Gastroesophageal sphincter (tissue), 4 donors: ENCODE measurements at regions not wholly inside any gene's neighbourhood (a gene's known extent, or its start where the extent isn't known, plus 50 kb on each side); places are given as distances from the start of the nearest gene placed in this dataset.

Source experiments
- ATAC-seq: fragments of 150-250 bp; one replicate; pipeline ENCODE4 v1.9.1; 2016; ENCODE audit warnings: mild to moderate bottlenecking, moderate library complexity
- H3K27ac ChIP-seq, 4 donors: fragments of 200-600 bp; sonication (generic) in 3 of 4; 1 replicate in 3 of 4; 2 replicates in 1 of 4; pipeline ENCODE4 v1.5.1; 2016 to 2019
- H3K27me3 ChIP-seq: fragments of 200-600 bp; sonication (generic); one replicate; pipeline ENCODE4 v1.5.1; 2019
- H3K36me3 ChIP-seq, 2 donors: fragments of 200-600 bp; sonication (generic); one replicate each; pipeline ENCODE4 v1.5.1; 2019; ENCODE audit warnings: control low read depth in 1 of 2
- H3K4me1 ChIP-seq, 3 donors: fragments of 200-600 bp; sonication (generic); 1 replicate in 2 of 3; 2 replicates in 1 of 3; pipeline ENCODE4 v1.5.1; 2016 to 2019; ENCODE audit warnings: control low read depth in 2 of 3
- H3K4me3 ChIP-seq, 2 donors: fragments of 200-600 bp; sonication (generic); one replicate each; pipeline ENCODE4 v1.5.1; 2019; ENCODE audit warnings: mild to moderate bottlenecking in 1 of 2, moderate library complexity in 1 of 2
- H3K9me3 ChIP-seq, 3 donors: fragments of 200-600 bp; sonication (generic); one replicate each; pipeline ENCODE4 v1.5.1; 2017 to 2019; ENCODE audit warnings: control low read depth in 2 of 3
- EP300 ChIP-seq: sonication (generic); formaldehyde crosslinking; IDR thresholded peaks from one replicate; pipeline ENCODE4 v1.6.1; 2017; ENCODE audit warnings: antibody characterized with exemption, mild to moderate bottlenecking
- POLR2A ChIP-seq, 2 donors: fragments of 450-650 bp; IDR thresholded peaks; one replicate each; pipeline ENCODE4 v1.6.1; 2017; ENCODE audit warnings: antibody characterized with exemption in 2 of 2, mild to moderate bottlenecking in 2 of 2, moderate library complexity in 1 of 2
- POLR2AphosphoS5 ChIP-seq: sonication (generic); formaldehyde crosslinking; IDR thresholded peaks from one replicate; pipeline ENCODE4 v1.6.1; 2017; ENCODE audit warnings: antibody characterized with exemption
- WGBS, 2 donors: methylation state at CpG; one replicate each; pipeline ENCODE4 v1.1.5; 2018; ENCODE audit warnings: low coverage in 1 of 2; 5-methylcytosine and 5-hydroxymethylcytosine counted together
- TF ChIP-seq, protein P1 (sequence below), 4 experiments: fragments of 200-600 bp in 2 of 4; fragments of 450-650 bp in 2 of 4; sonication (generic) in 1 of 4; IDR thresholded peaks; one replicate each; pipeline ENCODE4 v1.5.1; 2017 to 2019; ENCODE audit warnings: antibody characterized with exemption in 4 of 4, mild to moderate bottlenecking in 2 of 4, moderate library complexity in 2 of 4

GRCh38 chrY:19134426-19134825 is 360.9 kb upstream of the HSFY2 start:
- H3K27me3 ChIP-seq, result no peaks in the 10 kb centered on the region
- TF ChIP-seq EP300 (no peak), POLR2AphosphoS5 (no peak), POLR2A (IDR thresholded peaks at IDR 0.05) (no peak)
- TF ChIP-seq, protein P1, sequence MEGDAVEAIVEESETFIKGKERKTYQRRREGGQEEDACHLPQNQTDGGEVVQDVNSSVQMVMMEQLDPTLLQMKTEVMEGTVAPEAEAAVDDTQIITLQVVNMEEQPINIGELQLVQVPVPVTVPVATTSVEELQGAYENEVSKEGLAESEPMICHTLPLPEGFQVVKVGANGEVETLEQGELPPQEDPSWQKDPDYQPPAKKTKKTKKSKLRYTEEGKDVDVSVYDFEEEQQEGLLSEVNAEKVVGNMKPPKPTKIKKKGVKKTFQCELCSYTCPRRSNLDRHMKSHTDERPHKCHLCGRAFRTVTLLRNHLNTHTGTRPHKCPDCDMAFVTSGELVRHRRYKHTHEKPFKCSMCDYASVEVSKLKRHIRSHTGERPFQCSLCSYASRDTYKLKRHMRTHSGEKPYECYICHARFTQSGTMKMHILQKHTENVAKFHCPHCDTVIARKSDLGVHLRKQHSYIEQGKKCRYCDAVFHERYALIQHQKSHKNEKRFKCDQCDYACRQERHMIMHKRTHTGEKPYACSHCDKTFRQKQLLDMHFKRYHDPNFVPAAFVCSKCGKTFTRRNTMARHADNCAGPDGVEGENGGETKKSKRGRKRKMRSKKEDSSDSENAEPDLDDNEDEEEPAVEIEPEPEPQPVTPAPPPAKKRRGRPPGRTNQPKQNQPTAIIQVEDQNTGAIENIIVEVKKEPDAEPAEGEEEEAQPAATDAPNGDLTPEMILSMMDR (IDR thresholded peaks at IDR 0.05), result no peak
- no peaks in the 10 kb centered on the region for H3K9me3 ChIP-seq
- no peaks in the 10 kb centered on the region for H3K4me1 ChIP-seq
- no peak overlapping the region for H3K4me3 ChIP-seq
- H3K36me3 ChIP-seq, result no peaks in the 10 kb centered on the region
- ATAC-seq, result no peak
- no CpG with 5 or more reads among the region's 2 CpGs for WGBS, 2 donors
- no peak overlapping the region for H3K27ac ChIP-seq

GRCh38 chrY:19130569-19131358 is 357.2 kb upstream of the HSFY2 start:
- no peak for ATAC-seq
- Histone ChIP-seq H3K4me1 (no peaks in the 10 kb centered on the region), H3K27me3 (no peaks in the 10 kb centered on the region), H3K27ac (no peak overlapping the region), H3K4me3 (no peak overlapping the region), H3K9me3 (no peaks in the 10 kb centered on the region), H3K36me3 (no peaks in the 10 kb centered on the region)
- 49% methylated on average over 2 of the region's 2 CpGs; no CpG with 5 or more reads in 1 of the 2 donors for WGBS, 2 donors
- TF ChIP-seq POLR2AphosphoS5 (no peak), EP300 (no peak), POLR2A (IDR thresholded peaks at IDR 0.05) (no peak)
- TF ChIP-seq, protein P1 (IDR thresholded peaks at IDR 0.05), result no peak

DNA sequence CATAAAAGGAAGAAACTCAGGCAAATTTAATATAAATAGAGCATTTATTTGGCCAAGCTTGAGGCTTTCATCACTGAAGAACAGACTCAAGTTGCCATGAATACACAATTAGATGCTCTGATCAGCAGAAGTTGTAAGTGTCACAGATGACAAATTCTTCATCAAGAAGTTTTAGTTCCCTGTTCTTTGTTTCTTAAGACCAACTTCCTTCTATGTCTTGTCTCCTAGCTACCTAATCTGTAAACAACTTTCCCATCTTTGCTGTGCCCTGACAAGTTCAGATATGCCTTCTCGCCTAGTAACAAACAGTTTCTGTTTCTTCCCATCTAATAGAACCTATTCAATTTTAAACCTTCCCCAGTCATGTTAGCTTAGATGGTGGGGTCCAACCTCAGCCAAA is 353.4 kb upstream of the HSFY2 start:
- no peaks in the 10 kb centered on the region for H3K4me1 ChIP-seq
- H3K9me3 ChIP-seq, result no peaks in the 10 kb centered on the region
- H3K4me3 ChIP-seq, result no peak overlapping the region
- no peak for ATAC-seq
- H3K27me3 ChIP-seq, result no peaks in the 10 kb centered on the region
- TF ChIP-seq EP300 (no peak), POLR2A (IDR thresholded peaks at IDR 0.05) (no peak), POLR2AphosphoS5 (no peak)
- TF ChIP-seq, protein P1 (IDR thresholded peaks at IDR 0.05), result no peak
- no peaks in the 10 kb centered on the region for H3K36me3 ChIP-seq
- no peak overlapping the region for H3K27ac ChIP-seq
- 80% methylated on average over 1 of the region's 1 CpG; no CpG with 5 or more reads in 1 of the 2 donors for WGBS, 2 donors

GRCh38 chrY:19124609-19125008 is 351.1 kb upstream of the HSFY2 start:
- no peak overlapping the region for H3K27ac ChIP-seq
- no peaks in the 10 kb centered on the region for H3K9me3 ChIP-seq
- H3K27me3 ChIP-seq, result no peaks in the 10 kb centered on the region
- TF ChIP-seq EP300 (no peak), POLR2A (IDR thresholded peaks at IDR 0.05) (no peak), POLR2AphosphoS5 (no peak)
- TF ChIP-seq, protein P1 (IDR thresholded peaks at IDR 0.05), result no peak
- no peak overlapping the region for H3K4me3 ChIP-seq
- no CpG with 5 or more reads among the region's 2 CpGs for WGBS, 2 donors
- no peak for ATAC-seq
- no peaks in the 10 kb centered on the region for H3K36me3 ChIP-seq
- no peaks in the 10 kb centered on the region for H3K4me1 ChIP-seq

- ATAC-seq, result no peak
- no peak overlapping the region for H3K27ac ChIP-seq
- no peaks in the 10 kb centered on the region for H3K36me3 ChIP-seq
Observed at GRCh38 chrY:19122450-19122849, 348.9 kb upstream of the HSFY2 start.

More at GRCh38 chrY:19122450-19122849, 348.9 kb upstream of the HSFY2 start:
- H3K4me1 ChIP-seq, result no peaks in the 10 kb centered on the region
- H3K27me3 ChIP-seq, result no peaks in the 10 kb centered on the region
- H3K9me3 ChIP-seq, result no peaks in the 10 kb centered on the region
- no peak overlapping the region for H3K4me3 ChIP-seq
- TF ChIP-seq POLR2A (IDR thresholded peaks at IDR 0.05) (no peak), EP300 (no peak), POLR2AphosphoS5 (no peak)
- TF ChIP-seq, protein P1 (IDR thresholded peaks at IDR 0.05), result no peak
